ENCODE measurements at regions not wholly inside any gene's neighbourhood (a gene's known extent, or its start where the extent isn't known, plus 50 kb on each side); places are given as distances from the start of the nearest gene placed in this dataset.
"Not testable (repeated sequence)": the region's sequence is repeated elsewhere in the genome, so short reads cannot be mapped to it uniquely, and the experiment has no call there.

DNA sequence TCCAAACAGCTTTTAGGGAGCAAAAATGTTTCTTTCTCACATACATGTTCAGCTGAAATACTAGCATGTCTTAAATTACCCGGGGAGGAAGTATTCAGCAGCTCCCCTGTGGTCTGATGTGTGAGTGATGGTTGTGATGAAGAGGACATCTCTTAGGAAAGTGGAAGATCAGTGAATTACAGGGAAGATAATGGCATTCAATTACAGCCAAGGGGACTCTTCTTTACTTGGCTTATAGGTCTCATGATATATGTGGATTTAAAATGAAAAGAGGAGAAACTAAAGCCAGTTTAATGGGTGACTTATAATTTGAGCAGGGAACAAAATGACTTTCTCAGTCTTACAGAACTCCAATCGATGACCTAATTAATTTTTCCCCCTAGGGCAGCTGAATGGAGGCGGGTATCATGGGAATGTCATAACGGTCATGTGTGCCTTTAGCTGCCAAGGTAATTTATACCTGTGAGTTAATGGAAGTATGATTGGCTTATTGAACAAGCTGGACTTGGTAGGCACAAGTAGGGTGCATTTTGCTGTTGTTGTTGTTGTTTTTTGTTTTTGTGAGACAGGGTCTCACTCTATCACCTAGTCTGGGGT is 198.8 kb downstream of the HIPK3 start:
- no peak for DNase-seq

DNA sequence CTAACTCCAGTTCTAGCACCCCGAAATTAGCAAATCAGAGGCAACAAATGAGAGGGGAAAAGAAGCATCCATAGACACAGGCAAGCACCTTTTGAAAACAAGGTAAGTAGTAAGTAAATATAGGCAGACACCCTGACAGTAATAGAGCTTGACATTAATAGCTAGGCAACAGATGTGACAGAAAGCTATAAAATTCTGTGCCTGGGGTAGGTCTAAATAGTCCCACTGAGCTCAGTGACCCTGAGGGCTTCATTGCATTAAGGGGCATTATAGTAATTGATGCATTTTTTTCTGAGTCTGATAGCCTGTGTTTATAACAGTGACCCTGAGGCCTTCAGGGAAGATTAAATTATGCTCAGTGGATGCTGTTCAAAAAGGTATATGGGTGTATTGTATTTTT is 197.1 kb downstream of the HIPK3 start:
- DNase-seq: no peak

DNA sequence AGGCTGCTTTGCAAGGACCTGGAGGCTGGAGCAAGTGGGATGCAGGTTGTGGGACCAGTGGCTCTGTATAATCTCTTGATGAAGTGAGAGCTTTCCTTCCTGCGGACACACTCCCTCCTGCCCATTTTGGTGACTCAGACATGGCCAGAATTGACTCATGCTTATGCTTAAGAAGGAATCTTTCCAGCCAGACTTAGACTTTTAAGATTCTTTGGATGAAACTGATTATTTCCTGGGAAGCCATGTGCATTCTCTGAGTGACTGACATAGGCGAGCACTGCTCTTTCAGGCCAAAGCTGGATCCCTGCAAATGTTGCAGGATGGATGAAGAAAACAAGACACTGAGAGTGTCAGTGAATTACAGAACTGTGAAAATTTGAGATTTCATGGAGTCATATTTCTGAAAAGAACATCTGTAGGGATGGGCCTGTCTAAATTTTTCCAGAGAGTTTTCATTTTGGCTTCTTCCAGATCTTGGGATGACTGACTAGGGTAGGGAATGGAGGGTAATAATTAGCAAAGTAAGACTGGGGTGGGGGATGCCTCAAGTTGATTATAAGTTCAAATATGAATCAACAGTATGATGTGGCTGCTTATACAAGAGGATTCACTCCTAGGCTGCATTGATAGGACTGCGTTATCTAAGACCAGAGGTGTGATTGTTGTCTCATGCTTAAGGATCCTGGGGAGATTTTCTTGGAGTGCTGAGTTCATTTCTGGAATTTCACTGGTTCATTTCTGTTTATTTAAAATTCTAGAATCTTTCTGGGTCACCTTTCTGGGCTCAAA is 195.8 kb downstream of the HIPK3 start:
- DNase-seq: peak; percentile 91

DNA sequence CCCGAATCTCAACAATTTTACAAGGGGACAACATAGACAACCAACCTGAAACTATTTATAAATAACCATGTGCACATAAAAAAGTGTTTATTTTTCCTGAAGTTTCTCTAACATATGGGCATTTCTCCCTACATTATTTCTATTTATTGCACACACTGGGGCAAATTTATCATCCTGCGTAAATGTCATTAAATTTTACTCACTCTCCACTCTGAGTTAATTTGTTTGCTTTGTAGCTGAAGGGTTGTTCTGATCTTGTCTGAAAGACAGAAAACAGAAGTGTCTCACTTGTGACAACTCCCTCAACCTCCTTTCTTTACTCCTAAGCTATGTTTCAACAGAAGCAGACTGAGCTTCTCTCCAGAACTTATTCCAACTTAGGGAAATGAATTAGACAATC is 194.2 kb downstream of the HIPK3 start:
- no peak for DNase-seq

DNA sequence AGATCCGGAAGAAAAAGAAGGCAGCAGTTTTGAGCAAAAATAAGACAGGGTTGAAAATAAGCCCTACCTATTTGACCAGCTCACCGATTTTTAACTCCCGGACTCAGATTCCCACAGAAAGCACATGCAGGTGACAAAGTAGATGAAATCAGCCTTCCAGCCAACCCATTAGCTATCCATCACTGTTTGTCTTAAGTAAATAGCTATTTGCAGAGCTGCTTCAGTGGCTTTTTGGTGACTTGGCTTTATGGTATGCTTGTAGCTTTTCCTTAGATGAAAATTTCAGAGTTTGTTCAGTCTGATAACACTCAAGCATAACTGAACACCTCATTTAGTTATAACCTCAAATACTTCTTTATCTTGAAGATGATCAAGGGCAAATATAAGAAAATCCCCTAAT is 192.6 kb downstream of the HIPK3 start:
- peak; percentile 49 for DNase-seq

DNA sequence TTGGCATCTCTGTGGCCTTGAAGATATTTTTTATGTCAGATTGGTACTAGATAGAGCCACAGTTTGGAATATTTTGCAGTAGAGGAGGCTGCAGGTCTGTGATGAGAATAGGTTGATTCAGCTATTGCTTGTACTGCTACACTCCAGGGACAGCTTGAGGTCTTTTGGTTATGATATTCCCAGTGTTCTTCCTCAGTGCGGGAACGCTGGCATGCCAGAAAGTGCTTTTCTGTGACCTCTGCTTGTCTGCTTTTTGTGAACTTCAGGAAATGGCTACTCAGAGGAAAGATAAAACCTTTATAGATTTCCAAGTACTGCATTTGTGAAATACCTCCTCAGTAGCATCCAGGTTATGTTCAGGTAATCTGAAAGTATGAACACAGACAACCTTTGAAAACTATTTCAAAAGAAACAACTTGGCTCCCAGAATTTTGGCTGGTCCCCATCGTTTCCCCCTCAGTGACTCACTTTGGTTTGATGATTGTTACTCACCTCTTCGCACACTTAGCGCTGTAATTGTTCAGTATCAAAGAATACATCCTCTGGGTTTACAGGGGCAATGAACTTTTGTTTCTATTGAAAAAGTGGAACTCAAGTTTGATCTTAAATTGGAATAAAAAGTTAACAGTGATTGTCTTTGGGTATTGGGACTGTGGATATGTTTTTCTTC is 191.4 kb downstream of the HIPK3 start:
- DNase-seq: peak; percentile 47

DNA sequence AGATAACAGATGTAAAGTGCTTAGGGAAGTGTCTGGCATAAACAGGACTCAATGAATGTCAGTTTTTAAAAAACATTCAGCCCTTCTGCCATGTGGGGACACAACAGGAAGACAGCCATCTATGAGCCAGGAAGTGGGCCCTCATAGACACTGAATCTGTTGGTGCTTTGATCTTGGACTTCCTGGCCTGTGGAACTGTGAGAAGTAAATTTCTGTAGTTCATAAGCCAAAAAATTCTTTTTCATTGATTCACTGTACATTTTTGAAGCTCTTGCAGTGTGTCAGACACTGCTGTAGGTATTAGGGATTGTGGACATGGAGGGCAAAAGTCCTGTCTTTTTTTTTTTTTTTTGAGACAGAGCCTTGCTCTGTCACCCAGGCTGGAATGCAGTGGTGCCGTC is 188.6 kb downstream of the HIPK3 start:
- DNase-seq: peak; percentile 87

DNA sequence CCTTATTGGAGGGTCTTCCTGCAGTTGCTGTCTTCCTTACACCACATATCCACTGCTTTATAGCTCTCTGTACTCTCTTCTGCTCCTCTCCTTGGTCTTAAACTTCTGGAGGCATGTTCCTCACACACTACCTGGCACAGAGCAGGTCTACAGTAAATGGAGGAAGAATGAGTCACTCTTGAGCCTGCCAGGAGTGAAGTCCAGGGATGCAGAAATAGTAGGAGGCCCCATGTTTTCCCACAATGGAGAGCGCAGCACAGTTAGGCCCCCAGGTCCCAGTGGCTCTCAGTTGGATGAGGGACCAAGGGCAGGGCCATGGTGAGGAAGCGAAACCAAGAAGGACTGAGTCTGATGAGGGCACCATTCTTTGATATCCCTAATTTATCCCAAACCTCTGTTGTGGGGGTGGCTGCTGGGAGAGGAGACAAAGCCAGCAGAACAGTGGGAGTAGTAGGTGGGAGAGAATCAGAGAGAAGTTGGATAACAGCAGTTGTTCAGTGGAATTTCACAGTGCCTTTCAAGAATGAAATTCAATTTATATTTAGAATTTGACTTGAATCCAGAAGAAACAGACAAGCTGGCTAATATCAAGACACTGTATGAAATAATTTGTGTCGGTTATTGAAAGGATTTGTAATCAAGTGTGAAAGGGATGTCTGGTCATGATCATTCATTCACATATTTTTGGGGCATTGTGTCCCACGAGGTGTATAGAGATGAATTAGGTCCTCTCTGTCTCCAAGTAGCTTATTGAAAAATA is 187.8 kb downstream of the HIPK3 start:
- DNase-seq: no peak

DNA sequence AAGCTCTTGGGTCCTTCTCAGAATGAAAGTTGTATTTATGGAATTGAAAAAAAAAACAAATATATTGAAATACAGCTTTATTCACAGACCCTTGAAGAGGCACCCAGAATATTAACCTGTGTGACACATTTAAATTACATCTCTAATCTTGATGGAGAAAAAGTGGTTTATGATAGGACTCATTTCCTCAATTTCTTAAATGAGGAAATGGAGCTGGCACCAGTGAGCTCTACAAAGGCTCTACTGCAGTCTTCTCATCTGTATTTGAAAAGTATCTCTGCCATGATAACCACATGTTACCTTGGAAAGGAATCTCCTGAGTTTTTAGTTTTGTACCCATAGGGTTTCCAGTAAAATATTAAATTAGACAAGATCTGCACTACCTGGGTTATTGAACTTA is 186.5 kb downstream of the HIPK3 start:
- no peak for DNase-seq

DNA sequence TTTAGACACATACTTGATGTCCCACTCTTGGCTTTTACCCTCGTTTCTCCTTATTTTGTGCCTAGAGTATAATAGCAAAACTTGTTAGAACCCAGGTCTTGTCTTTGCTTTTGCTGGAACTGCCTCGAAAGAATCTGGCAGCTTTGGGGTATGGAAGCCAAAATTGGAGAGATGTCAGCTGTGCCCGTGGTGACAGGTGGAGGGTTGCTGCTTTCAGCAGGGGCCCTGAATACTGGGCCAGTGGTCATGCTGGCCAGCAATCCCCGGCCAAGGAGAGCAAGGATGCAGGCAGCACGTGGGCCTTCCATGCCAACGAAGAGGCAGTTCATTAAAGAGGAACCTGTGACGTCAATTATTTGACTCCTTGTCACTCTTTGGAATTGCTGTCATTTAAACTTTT is 181.1 kb downstream of the HIPK3 start:
- no peak for DNase-seq

DNA sequence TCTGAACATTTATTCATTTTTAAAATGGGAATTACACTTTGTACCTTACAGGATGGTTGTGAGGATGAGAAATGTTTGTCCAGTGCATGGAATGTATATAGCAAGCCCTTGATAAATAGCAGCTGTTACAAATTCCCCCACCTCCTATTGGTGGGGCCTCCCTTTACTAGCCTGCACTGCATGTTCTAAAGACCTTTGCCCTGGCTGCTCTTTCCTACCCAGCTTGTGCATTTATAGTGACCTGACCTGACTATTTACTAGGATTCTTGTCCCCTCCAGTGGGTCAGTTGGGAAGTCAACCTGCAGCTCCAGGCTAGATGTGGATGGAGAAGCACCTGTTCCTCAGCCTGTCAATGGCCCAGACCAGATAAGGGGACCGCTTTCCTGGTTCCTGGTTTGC is 180.3 kb downstream of the HIPK3 start:
- no peak for DNase-seq

DNA sequence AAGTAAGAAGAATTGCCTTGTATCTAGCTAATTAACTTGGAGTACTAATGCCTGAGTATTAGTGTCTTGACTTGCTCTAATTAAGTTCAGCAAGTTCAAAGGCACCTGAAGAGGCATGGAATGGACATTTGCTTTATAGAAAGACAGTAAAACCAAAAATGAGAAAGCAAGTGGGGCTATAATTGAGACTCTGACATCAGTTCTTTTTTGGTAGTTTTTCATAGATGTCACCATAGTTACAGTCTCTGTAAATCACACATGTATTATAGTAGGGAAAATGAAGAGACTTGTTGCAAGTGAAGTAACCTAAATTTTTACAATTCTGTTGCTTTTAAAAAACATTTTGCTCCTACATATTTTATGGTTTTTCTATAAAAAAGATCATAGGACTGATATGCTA is 178.0 kb downstream of the HIPK3 start:
- no peak for DNase-seq

DNA sequence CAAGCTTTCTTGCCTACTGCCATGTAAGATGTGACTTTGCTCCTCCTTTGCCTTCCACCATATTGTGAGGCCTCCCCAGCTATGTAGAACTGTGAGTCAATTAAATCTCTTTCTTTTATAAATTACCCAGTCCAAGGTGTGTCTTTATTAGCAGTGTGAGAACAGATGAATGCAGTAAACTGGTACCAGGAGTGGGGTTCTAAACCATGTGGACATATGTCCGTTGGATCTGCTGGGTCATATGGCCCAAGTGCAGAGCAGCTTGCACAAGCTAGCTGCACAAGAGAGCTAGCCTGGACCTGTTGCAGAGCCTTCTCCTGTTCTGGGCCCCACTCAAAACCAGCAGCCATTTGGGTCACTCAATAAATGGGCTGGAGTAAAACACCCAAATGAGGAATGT is 177.1 kb downstream of the HIPK3 start:
- no peak for DNase-seq

DNA sequence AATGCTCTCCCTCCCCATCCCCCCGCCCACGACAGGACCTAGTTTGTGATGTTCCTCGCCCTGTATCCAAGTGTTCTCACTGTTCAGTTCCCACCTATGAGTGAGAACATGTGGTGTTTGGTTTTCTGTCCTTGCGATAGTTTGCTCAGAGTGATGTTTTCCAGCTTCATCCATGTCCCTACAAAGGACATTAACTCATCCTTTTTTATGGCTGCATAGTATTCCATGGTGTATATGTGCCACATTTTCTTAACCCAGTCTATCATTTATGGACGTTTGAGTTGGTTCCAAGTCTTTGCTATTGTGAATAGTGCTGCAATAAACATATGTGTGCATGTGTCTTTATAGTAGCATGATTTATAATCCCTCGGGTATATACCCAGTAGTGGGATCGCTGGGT is 171.3 kb downstream of the HIPK3 start:
- DNase-seq: not testable (repeated sequence)

DNA sequence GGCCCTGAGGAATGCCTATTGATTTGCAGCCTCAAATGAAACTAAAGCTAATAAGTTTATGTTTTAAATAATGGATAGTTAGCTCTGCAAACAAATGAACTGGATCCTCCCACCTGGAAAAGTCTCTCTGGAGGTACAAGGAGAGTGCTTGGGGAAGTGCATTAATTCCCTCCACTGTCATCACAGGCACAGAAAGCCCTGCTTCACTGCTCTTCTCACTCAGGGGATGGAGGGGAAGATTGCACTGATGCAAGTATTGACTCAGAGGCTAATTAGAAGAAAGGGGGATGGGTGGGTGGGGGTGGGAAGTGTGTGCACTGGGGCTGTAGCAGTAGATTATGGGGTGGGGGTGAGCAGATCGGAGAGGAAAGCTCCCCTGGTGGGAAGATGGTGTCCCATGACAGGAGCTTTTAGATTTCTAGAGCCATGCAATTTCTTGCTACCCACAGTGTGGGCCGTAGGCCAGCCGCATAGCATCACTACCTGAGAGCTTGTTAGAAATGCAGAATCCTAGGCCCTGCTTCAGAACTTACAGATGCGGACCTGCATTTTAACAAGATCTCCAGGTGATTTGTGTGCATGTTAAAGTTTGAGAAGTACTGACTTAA is 163.9 kb downstream of the HIPK3 start:
- no peak for DNase-seq

DNA sequence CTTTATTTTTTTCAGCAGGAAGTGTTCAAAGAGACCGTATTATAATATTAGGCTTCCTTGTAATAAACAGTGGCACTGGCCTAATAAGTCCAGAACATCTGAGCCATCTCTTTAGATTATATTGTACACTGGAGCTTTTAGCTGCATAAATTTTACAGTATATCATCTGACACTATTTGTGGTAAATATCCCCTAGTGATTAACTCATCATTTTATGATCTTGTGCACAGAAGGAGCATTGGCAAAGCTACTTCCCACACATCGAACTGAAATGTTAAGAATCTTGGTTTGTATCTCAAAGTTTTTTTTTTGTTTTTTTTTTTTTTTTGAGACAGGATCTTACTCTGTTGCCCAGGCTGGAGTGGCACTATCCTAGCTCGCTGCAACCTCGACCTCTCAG is 162.7 kb downstream of the HIPK3 start:
- DNase-seq: peak; percentile 70

DNA sequence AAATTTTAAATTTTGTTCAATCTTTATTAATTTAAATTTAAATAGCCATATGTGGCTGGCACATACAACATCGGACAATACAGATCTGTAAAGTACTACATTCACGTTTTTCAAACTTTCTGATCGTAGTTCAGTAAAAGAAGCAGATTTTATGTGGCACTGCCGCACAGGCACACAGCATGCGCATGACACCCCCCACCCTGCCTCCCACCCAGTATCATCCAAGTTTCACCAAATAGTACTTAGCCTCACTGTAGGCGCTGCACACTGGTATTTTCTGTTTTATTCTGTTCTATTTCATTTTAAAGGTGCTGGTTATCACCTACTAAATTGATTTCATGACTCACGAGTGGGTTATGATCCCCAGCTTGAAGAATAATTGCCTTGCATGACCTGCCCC is 159.9 kb downstream of the HIPK3 start:
- DNase-seq: no peak

DNA sequence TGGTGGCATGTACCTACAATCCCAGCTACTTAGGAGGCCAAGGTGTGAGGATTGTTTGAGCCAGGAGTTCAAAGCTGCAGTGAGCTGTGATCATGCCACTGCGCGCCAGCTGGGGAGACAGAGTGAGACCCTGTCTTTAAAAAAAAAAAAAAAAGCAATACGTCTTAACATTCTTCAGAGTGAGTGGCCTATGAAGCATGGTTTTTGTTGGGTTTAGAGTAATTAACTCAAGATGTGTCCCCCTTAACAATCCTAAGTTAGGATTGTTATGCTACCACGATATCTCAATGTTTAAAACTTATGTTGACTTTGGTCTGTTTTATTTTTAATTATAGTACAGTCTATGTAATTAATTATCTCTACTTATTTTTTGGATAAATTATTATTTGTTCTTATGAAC is 156.1 kb downstream of the HIPK3 start:
- DNase-seq: peak; percentile 77

DNA sequence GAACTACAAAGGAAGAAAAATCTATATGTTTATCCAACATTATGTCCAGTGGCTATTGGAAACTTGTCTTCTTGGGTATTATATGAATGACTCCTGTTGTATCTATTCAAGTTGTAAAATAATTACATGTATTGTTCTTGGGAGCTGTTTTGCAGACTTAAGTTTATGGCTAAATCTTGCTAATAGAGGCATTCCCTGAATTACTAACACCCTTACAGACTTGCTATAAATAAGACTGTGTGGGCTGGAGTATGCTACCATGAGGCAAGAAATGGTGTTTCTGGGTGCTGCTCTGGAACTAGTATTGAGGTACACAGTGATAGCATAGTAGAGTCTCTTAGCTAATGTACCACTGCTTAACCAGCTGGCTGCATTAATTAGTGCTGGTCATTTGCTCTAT is 155.1 kb downstream of the HIPK3 start:
- DNase-seq: no peak

DNA sequence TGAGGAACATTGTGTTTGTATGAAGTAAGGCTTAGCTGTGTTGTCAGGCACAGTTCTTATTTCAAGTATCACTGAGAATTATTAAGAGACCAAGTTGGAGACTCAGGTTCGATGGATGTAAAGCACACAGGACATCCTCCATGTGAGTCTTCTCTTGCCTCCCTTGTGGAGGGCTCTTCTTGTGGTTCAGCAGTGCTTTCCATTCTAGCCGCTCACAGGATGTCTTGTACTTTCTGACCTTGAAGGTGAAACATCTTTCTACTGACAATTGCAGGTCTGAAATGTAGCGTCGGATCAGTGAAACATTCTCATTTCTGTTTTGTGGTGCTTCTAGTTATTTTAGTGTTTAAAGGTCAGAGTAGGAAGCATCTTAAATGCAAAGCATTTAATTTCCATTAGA is 154.6 kb downstream of the HIPK3 start:
- no peak for DNase-seq

DNA sequence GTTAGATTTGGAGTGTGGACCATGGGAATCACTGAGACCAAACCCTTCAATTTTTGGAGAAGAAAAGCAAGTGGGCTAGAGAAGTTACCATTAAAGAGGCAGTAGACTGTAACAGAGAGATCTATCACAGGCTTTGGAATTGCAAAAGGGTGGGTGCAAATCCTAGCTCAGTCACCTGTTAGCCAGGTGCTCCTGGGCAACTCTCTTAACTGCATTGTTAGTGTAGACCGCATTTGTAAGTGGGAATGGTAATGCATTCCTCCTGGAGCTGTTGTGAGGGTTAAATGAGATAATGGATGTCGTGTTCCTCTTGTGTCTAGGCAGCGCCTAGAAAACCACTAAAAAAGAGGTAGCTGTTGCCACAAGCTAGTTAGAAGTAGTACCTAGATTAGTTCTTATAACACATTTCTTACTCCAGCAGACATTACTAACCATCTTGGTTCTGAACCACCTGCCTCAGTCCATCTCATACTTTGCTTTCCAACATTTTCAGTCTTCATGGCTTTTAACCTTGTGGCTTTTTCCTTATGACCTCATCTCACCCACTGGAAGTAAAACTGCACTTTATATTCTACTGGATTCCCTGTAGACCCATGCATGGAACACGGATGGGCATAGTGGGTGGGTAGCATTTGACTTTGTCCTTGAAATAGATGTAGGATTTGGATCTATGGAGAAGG is 153.0 kb downstream of the HIPK3 start:
- DNase-seq: no peak
